ENCODE measurements at regions not wholly inside any gene's neighbourhood (a gene's known extent, or its start where the extent isn't known, plus 50 kb on each side); places are given as distances from the start of the nearest gene placed in this dataset.
A peak's percentile ranks its signal among the peaks of the same experiment; 100 is the strongest.

- Histone ChIP-seq H2BK120ac (ENCODE audit: low read depth, low read length) (no peak overlapping the region), H4K8ac (ENCODE audit: low read depth, low read length) (no peak overlapping the region), H2BK5ac (ENCODE audit: low read length) (no peak overlapping the region), H2AK5ac (ENCODE audit: low read depth, low read length) (no peak overlapping the region), H3K4me1 (ENCODE audit: control insufficient read depth in 2 of 2, insufficient read depth in 1 of 2, low read depth in 1 of 2, low read length in 2 of 2) (no peaks in the 10 kb centered on the region), H2BK15ac (ENCODE audit: low read length) (no peak overlapping the region), H3K4me3 (ENCODE audit: low read length in 2 of 2) (no peak overlapping the region), H3K36me3 (replicated peaks in 1 of 2; ENCODE audit: control insufficient read depth in 2 of 2, insufficient read depth in 2 of 2, low read length in 2 of 2) (no peaks in the 10 kb centered on the region), H3K4me2 (ENCODE audit: insufficient read depth, low read length, poor library complexity, severe bottlenecking) (no peak overlapping the region), H3K79me1 (ENCODE audit: low read depth, low read length) (no peaks in the 10 kb centered on the region), H2BK12ac (ENCODE audit: low read length) (no peak overlapping the region), H3K9me3 (replicated peaks in 1 of 2; ENCODE audit: control insufficient read depth in 2 of 2, insufficient read depth in 1 of 2, low read depth in 1 of 2, low read length in 2 of 2) (no peaks in the 10 kb centered on the region), H3K27ac (replicated peaks; ENCODE audit: low read length) (no peak overlapping the region), H3K18ac (ENCODE audit: low read length) (no peak overlapping the region), H4K91ac (ENCODE audit: low read depth, low read length, poor library complexity) (no peak overlapping the region), H3K4ac (ENCODE audit: low read length) (no peak overlapping the region), H3K9ac (ENCODE audit: low read depth, low read length, poor library complexity) (no peak overlapping the region), H3K14ac (ENCODE audit: low read length) (no peak overlapping the region), H3K27me3 (ENCODE audit: control insufficient read depth in 3 of 3, insufficient read depth in 3 of 3, low read depth in 1 of 3, low read length in 3 of 3) (no peaks in the 10 kb centered on the region), H2AFZ (ENCODE audit: low read length) (no peak overlapping the region), H3K23ac (ENCODE audit: low read depth, low read length, poor library complexity) (no peak overlapping the region)
- no CpG with 5 or more reads among the region's 1 CpG for WGBS, 2 donors (ENCODE audit: extremely low coverage in 2 of 2, insufficient read length in 2 of 2, insufficient replicate concordance in 1 of 2)
- DNase-seq (ENCODE audit: low spot score), result no peak
These were observed 395.3 kb downstream of the TUSC1 start for GRCh38 chr9:25282946-25283345.

DNA sequence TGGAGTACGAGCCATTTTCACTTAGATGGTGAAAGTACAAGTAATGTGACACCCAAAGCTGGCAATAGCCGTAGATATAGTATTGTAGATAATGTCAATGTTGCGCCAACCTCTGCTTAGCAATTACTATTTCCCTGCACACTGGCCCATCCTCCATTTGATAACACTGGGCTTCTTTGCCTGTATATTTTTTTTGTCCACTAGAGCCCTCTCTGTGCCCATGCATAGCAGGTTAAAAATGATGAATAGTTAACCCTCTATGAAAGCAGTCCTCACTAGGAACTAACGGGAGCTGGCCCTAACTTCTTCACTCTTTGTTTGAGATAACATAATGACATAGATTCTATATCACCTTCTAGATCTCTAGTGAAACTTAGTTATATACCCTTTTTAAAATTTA, 416.8 kb downstream of the TUSC1 start:
- Histone ChIP-seq H2BK5ac (ENCODE audit: low read length) (no peak overlapping the region), H4K8ac (ENCODE audit: low read depth, low read length) (no peak overlapping the region), H3K9ac (ENCODE audit: low read depth, low read length, poor library complexity) (no peak overlapping the region), H3K79me1 (ENCODE audit: low read depth, low read length) (no peaks in the 10 kb centered on the region), H2AK5ac (ENCODE audit: low read depth, low read length) (no peak overlapping the region), H3K23ac (ENCODE audit: low read depth, low read length, poor library complexity) (no peak overlapping the region), H3K18ac (ENCODE audit: low read length) (no peak overlapping the region), H2AFZ (ENCODE audit: low read length) (no peak overlapping the region), H3K4me3 (ENCODE audit: low read length in 2 of 2) (no peak overlapping the region), H3K27me3 (ENCODE audit: control insufficient read depth in 3 of 3, insufficient read depth in 3 of 3, low read depth in 1 of 3, low read length in 3 of 3) (no peaks in the 10 kb centered on the region), H3K4me1 (ENCODE audit: control insufficient read depth in 2 of 2, insufficient read depth in 1 of 2, low read depth in 1 of 2, low read length in 2 of 2) (no peaks in the 10 kb centered on the region), H3K9me3 (replicated peaks in 1 of 2; ENCODE audit: control insufficient read depth in 2 of 2, insufficient read depth in 1 of 2, low read depth in 1 of 2, low read length in 2 of 2) (no peaks in the 10 kb centered on the region), H2BK12ac (ENCODE audit: low read length) (no peak overlapping the region), H3K27ac (replicated peaks; ENCODE audit: low read length) (no peak overlapping the region), H3K4me2 (ENCODE audit: insufficient read depth, low read length, poor library complexity, severe bottlenecking) (no peak overlapping the region), H2BK120ac (ENCODE audit: low read depth, low read length) (no peak overlapping the region), H3K36me3 (replicated peaks in 1 of 2; ENCODE audit: control insufficient read depth in 2 of 2, insufficient read depth in 2 of 2, low read length in 2 of 2) (no peaks in the 10 kb centered on the region), H2BK15ac (ENCODE audit: low read length) (no peak overlapping the region), H4K91ac (ENCODE audit: low read depth, low read length, poor library complexity) (no peak overlapping the region), H3K14ac (ENCODE audit: low read length) (no peak overlapping the region), H3K4ac (ENCODE audit: low read length) (no peak overlapping the region)
- no CpG with 5 or more reads among the region's 4 CpGs for WGBS, 2 donors (ENCODE audit: extremely low coverage in 2 of 2, insufficient read length in 2 of 2, insufficient replicate concordance in 1 of 2)
- no peak for DNase-seq (ENCODE audit: low spot score)

DNA sequence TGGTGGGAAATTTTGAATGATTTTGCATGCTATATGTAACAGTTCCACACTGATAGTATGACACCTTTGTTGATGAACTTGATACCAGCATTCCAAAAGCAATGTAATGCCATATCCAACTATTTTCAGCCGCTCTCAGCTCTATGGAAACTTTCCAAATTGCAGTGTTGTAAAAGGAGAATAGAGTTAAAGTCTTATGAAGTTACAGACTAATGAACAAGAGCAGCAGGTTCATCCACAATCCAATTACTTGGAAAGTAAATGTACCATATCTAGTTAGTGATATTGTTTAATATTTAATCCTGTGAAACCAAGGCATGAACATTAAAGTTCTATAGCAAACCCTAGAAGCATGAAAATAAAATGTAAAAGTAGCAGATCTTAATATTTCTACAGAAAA, 418.2 kb downstream of the TUSC1 start:
- H3K9ac ChIP-seq (ENCODE audit: low read depth, low read length, poor library complexity), result no peak overlapping the region
- WGBS, 2 donors (ENCODE audit: extremely low coverage in 2 of 2, insufficient read length in 2 of 2, insufficient replicate concordance in 1 of 2), result no CpG with 5 or more reads among the region's 1 CpG
- H3K9me3 ChIP-seq (replicated peaks in 1 of 2; ENCODE audit: control insufficient read depth in 2 of 2, insufficient read depth in 1 of 2, low read depth in 1 of 2, low read length in 2 of 2), result no peaks in the 10 kb centered on the region

DNA sequence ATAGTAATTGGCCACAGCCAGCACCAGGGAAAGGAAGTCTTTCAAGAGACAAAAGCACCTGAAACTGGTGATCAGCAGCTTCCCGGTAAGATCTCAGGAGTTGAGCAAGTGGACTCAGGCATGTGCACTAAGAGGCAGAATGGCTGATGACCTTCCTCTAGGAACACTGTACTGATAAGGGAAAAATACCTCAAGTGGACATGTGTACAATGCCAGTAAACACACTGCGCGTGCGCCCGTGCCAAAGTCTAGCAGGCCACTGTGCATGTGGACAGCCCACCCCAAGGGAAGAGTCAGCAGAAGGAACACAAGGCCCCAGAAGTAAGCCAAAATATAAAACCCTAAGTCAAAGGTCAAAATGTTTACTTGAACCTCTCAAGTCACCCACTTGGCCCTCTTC, 423.0 kb downstream of the TUSC1 start:
- Histone ChIP-seq H3K4me3 (ENCODE audit: low read length in 2 of 2) (no peak overlapping the region), H2BK5ac (ENCODE audit: low read length) (no peak overlapping the region), H3K9me3 (replicated peaks in 1 of 2; ENCODE audit: control insufficient read depth in 2 of 2, insufficient read depth in 1 of 2, low read depth in 1 of 2, low read length in 2 of 2) (no peaks in the 10 kb centered on the region), H2BK12ac (ENCODE audit: low read length) (no peak overlapping the region), H4K8ac (ENCODE audit: low read depth, low read length) (no peak overlapping the region), H3K79me1 (ENCODE audit: low read depth, low read length) (no peaks in the 10 kb centered on the region), H2BK120ac (ENCODE audit: low read depth, low read length) (no peak overlapping the region), H3K18ac (ENCODE audit: low read length) (no peak overlapping the region), H3K36me3 (replicated peaks in 1 of 2; ENCODE audit: control insufficient read depth in 2 of 2, insufficient read depth in 2 of 2, low read length in 2 of 2) (no peaks in the 10 kb centered on the region), H2BK15ac (ENCODE audit: low read length) (no peak overlapping the region), H2AK5ac (ENCODE audit: low read depth, low read length) (no peak overlapping the region), H3K27ac (replicated peaks; ENCODE audit: low read length) (no peak overlapping the region), H3K27me3 (ENCODE audit: control insufficient read depth in 3 of 3, insufficient read depth in 3 of 3, low read depth in 1 of 3, low read length in 3 of 3) (no peaks in the 10 kb centered on the region), H3K14ac (ENCODE audit: low read length) (peak overlapping the region; percentile 31), H4K91ac (ENCODE audit: low read depth, low read length, poor library complexity) (no peak overlapping the region), H3K9ac (ENCODE audit: low read depth, low read length, poor library complexity) (no peak overlapping the region), H3K4ac (ENCODE audit: low read length) (no peak overlapping the region), H2AFZ (ENCODE audit: low read length) (no peak overlapping the region), H3K4me1 (ENCODE audit: control insufficient read depth in 2 of 2, insufficient read depth in 1 of 2, low read depth in 1 of 2, low read length in 2 of 2) (no peaks in the 10 kb centered on the region), H3K23ac (ENCODE audit: low read depth, low read length, poor library complexity) (no peak overlapping the region), H3K4me2 (ENCODE audit: insufficient read depth, low read length, poor library complexity, severe bottlenecking) (no peak overlapping the region)
- no peak for DNase-seq (ENCODE audit: low spot score)
- WGBS, 2 donors (ENCODE audit: extremely low coverage in 2 of 2, insufficient read length in 2 of 2, insufficient replicate concordance in 1 of 2), result no CpG with 5 or more reads among the region's 5 CpGs

More for the DNA sequence above, 418.2 kb downstream of the TUSC1 start:
- Histone ChIP-seq H2AFZ (ENCODE audit: low read length) (no peak overlapping the region), H2AK5ac (ENCODE audit: low read depth, low read length) (no peak overlapping the region), H3K23ac (ENCODE audit: low read depth, low read length, poor library complexity) (no peak overlapping the region), H2BK15ac (ENCODE audit: low read length) (no peak overlapping the region), H3K27ac (replicated peaks; ENCODE audit: low read length) (no peak overlapping the region), H3K27me3 (ENCODE audit: control insufficient read depth in 3 of 3, insufficient read depth in 3 of 3, low read depth in 1 of 3, low read length in 3 of 3) (no peaks in the 10 kb centered on the region), H3K79me1 (ENCODE audit: low read depth, low read length) (no peaks in the 10 kb centered on the region), H2BK12ac (ENCODE audit: low read length) (no peak overlapping the region), H3K14ac (ENCODE audit: low read length) (no peak overlapping the region), H3K18ac (ENCODE audit: low read length) (no peak overlapping the region), H3K4me3 (ENCODE audit: low read length in 2 of 2) (no peak overlapping the region), H3K4me2 (ENCODE audit: insufficient read depth, low read length, poor library complexity, severe bottlenecking) (no peak overlapping the region), H4K91ac (ENCODE audit: low read depth, low read length, poor library complexity) (no peak overlapping the region), H4K8ac (ENCODE audit: low read depth, low read length) (no peak overlapping the region), H3K4me1 (ENCODE audit: control insufficient read depth in 2 of 2, insufficient read depth in 1 of 2, low read depth in 1 of 2, low read length in 2 of 2) (no peaks in the 10 kb centered on the region), H2BK5ac (ENCODE audit: low read length) (no peak overlapping the region), H3K4ac (ENCODE audit: low read length) (no peak overlapping the region), H3K36me3 (replicated peaks in 1 of 2; ENCODE audit: control insufficient read depth in 2 of 2, insufficient read depth in 2 of 2, low read length in 2 of 2) (no peaks in the 10 kb centered on the region), H2BK120ac (ENCODE audit: low read depth, low read length) (no peak overlapping the region)
- DNase-seq (ENCODE audit: low spot score), result no peak
